DOHH2 (cell line): ENCODE measurements at regions not wholly inside any gene's neighbourhood (a gene's known extent, or its start where the extent isn't known, plus 50 kb on each side); places are given as distances from the start of the nearest gene placed in this dataset.

Experiments
- EZH2phosphoT487 ChIP-seq: fragments of 200-600 bp; sonication (generic); IDR thresholded peaks from 2 replicates; pipeline ENCODE4 v1.6.1; 2017; ENCODE audit warnings: borderline replicate concordance, mild to moderate bottlenecking, antibody characterized with exemption, low read length, moderate library complexity, mixed read lengths
- TF ChIP-seq, protein P1 (sequence below): fragments of 200-600 bp; sonication (generic); IDR thresholded peaks from one replicate; pipeline ENCODE4 v1.5.1; 2014; ENCODE audit warnings: antibody characterized with exemption, mild to moderate bottlenecking, low read depth, low read length; ENCODE audit not compliant: poor library complexity, severe bottlenecking

DNA sequence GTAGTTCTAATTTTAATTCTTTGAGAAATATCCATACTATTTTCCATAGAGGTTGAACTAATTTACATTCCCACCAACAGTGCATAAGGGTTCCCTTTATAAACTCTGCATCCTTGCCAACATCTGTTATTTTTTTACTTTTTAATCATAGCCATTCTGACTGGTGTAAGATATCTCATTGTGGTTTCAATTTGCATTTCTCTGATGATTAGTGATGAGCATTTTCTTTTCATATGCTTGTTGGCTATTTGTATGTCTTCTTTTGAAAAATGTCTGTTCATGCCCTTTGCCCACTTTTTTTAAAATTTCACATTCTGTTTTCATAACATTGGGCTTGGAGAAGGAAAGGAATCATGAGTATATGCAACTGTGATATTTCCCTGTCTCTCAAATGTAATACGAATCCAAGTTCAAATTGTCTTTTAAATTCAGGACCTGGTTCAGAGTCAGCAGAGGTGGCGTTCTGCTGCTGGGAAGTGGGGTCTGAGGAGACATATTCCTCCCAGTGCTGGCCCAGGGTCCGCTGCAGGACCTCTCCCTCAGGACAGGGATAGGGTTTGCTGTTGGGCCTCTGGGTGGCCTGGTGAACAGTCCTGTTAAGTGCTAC lies 81.2 kb upstream of the ETV6 start:
- TF ChIP-seq, protein P1, sequence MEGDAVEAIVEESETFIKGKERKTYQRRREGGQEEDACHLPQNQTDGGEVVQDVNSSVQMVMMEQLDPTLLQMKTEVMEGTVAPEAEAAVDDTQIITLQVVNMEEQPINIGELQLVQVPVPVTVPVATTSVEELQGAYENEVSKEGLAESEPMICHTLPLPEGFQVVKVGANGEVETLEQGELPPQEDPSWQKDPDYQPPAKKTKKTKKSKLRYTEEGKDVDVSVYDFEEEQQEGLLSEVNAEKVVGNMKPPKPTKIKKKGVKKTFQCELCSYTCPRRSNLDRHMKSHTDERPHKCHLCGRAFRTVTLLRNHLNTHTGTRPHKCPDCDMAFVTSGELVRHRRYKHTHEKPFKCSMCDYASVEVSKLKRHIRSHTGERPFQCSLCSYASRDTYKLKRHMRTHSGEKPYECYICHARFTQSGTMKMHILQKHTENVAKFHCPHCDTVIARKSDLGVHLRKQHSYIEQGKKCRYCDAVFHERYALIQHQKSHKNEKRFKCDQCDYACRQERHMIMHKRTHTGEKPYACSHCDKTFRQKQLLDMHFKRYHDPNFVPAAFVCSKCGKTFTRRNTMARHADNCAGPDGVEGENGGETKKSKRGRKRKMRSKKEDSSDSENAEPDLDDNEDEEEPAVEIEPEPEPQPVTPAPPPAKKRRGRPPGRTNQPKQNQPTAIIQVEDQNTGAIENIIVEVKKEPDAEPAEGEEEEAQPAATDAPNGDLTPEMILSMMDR: no peak
- no peak for TF ChIP-seq EZH2phosphoT487
